Lower leg skin (tissue), 3 donors: ENCODE measurements at regions not wholly inside any gene's neighbourhood (a gene's known extent, or its start where the extent isn't known, plus 50 kb on each side); places are given as distances from the start of the nearest gene placed in this dataset.

Experiments
- CTCF ChIP-seq, 3 donors: fragments of 450-650 bp; IDR thresholded peaks; one replicate each; pipeline ENCODE4 v1.5.1; 2016; ENCODE audit warnings: antibody characterized with exemption in 3 of 3, mild to moderate bottlenecking in 3 of 3, moderate library complexity in 2 of 3
- POLR2A ChIP-seq, 2 donors: fragments of 450-650 bp; IDR thresholded peaks; one replicate each; pipeline ENCODE4 v1.6.1; 2016 to 2017; ENCODE audit warnings: antibody characterized with exemption in 2 of 2, mild to moderate bottlenecking in 1 of 2, moderate library complexity in 1 of 2

GRCh38 chr2:121162893-121163292 is 122.1 kb downstream of the TFCP2L1 start:
- TF ChIP-seq CTCF (IDR thresholded peaks at IDR 0.05) (no peak), POLR2A (IDR thresholded peaks at IDR 0.05) (no peak)
